Mesodermal cell (in vitro differentiated cells): ENCODE measurements at regions not wholly inside any gene's neighbourhood (a gene's known extent, or its start where the extent isn't known, plus 50 kb on each side); places are given as distances from the start of the nearest gene placed in this dataset.
"Not testable (repeated sequence)": the region's sequence is repeated elsewhere in the genome, so short reads cannot be mapped to it uniquely, and the experiment has no call there.

Source experiments
- H3K27ac ChIP-seq: 2 replicates; pipeline ENCODE4 v1.7.0; 2013; ENCODE audit warnings: mild to moderate bottlenecking, low read depth, low read length, moderate library complexity; ENCODE audit not compliant: severe bottlenecking
- H3K36me3 ChIP-seq: 2 replicates; pipeline ENCODE4 v1.7.1; 2013; ENCODE audit warnings: mild to moderate bottlenecking, low read length, moderate library complexity; ENCODE audit not compliant: control insufficient read depth, insufficient read depth
- H3K4me1 ChIP-seq: one replicate; pipeline ENCODE4 v1.7.1; 2013; ENCODE audit warnings: mild to moderate bottlenecking, low read length; ENCODE audit not compliant: insufficient read depth, control insufficient read depth, poor library complexity, severe bottlenecking
- H3K4me3 ChIP-seq: 2 replicates; pipeline ENCODE4 v1.7.0; 2013; ENCODE audit warnings: low read length, control low read depth, mild to moderate bottlenecking; ENCODE audit not compliant: insufficient read depth, poor library complexity, severe bottlenecking; ENCODE audit errors: extremely low read depth
- H3K9me3 ChIP-seq: 2 replicates; pipeline ENCODE4 v1.7.1; 2013; ENCODE audit warnings: mild to moderate bottlenecking, low read length, moderate library complexity; ENCODE audit not compliant: control insufficient read depth
- WGBS, 2 experiments: methylation state at CpG; one replicate each; pipeline ENCODE4 v1.1.5; 2013; ENCODE audit warnings: missing lambda C conversion rate in 2 of 2; ENCODE audit not compliant: insufficient coverage in 2 of 2; 5-methylcytosine and 5-hydroxymethylcytosine counted together

DNA sequence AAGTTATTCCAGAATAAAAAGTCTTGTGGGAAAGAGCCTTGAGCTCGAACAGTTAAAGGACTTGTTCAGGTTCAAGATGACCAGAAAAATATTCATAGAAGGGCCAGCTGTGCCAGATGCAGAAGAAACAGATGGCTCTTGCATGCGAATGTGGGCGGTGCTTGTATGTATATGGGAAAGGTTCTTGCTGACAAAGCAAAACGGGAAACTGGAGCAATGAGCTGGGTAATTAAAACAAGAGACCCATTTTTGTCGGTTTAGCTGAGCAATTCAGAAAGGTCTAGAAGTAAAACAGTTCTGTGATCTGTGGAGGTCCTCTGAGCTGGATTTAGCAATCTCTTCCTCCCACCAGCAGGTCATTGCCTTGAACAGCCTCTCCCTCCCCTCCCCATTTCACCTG lies 107.2 kb upstream of the MARK1 start:
- 65 to 66% methylated on average over 4 to 5 of the region's 5 CpGs for WGBS, 2 experiments

DNA sequence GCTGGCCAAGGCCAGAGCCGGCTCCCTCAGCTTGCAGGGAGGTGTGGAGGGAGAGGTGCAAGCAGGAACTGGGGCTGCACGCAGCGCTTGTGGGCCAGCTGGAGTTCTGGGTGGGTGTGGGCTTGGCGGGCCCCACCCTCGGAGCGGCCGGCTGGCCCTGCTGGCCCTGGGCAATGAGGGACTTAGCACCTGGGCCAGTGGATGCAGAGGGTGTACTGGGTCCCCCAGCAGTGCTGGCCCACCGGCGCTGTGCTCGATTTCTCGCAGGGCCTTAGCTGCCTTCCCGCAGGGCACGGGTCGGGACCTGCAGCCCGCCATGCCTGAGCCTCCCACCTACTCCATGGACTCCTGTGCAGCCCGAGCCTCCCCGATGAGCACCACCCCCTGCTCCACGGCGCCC lies 115.6 kb upstream of the MARK1 start:
- H3K36me3 ChIP-seq, H3K27ac ChIP-seq, H3K4me3 ChIP-seq, H3K9me3 ChIP-seq: not testable (repeated sequence)
- 82 to 94% methylated on average over 7 to 14 of the region's 19 CpGs for WGBS, 2 experiments
- peaks cover 14% of the 10 kb centered on the region for H3K4me1 ChIP-seq

More for the DNA sequence above, 107.2 kb upstream of the MARK1 start:
- H3K36me3 ChIP-seq, result no peaks in the 10 kb centered on the region
- H3K9me3 ChIP-seq, result no peaks in the 10 kb centered on the region
- no peaks in the 10 kb centered on the region for H3K4me1 ChIP-seq
- no peak overlapping the region for H3K27ac ChIP-seq
- no peak overlapping the region for H3K4me3 ChIP-seq

DNA sequence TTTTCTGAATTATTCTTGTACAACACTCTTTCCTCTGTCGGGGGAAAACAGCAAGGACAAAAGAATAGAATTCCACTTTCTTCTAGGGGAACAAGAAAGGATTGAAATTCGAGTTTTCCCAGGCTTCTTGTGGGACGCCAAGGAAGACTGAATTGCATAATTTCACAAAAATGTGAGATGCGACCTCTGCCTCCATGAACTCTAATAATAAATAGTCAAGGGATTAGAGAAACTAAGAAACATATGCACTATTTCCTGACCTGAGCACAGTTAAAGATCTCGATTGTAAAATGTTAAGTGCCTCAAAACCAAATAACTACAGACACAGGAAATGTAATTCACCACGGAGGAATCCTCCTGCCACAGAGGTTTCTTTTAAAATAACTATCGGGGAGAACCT lies 117.3 kb upstream of the MARK1 start:
- Histone ChIP-seq H3K27ac (peak overlapping the region; percentile 49), H3K4me3 (no peak overlapping the region), H3K4me1 (peaks cover 14% of the 10 kb centered on the region), H3K9me3 (no peaks in the 10 kb centered on the region), H3K36me3 (no peaks in the 10 kb centered on the region)
- WGBS, 2 experiments, result 20 to 54% methylated on average over 1 to 4 of the region's 7 CpGs

DNA sequence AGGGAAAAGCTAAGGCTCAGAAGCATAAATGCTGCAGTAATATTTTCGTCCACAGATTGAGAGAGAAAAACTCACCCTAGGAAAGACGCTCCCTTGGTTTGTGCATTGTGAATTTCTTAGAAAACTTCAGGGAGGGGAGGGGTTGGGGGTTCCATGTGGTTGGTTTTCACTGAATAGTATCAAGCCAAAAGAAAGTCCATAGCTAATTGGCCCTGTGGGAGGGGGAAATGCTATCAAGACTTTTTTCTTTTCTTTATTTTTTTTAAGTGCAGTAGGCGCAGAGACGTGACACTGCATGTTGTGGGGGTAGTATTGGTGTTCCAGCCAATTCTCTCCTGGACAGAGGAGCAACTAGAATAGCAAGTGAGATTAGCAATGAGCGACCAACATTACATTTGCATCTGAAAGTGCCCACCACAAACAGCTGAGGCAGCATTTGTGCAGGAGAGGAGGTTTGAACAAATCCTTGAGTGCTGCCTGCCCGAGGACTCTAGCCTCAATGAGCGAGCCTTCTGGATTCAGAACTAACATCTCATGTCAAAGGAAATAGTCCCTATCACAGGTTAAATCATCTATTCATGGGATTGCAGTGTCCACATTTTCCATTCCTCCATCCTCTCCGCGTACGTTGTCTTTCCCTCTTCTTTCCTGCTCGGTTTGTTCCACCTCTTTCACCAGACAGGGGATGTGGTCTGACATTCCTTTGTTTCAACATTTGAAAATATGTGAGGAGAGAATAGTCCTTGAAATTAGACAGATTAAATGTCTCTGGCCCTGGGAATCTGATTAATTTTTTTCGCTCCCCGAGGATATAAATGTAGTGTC lies 118.0 kb upstream of the MARK1 start:
- 64 to 78% methylated on average over 7 to 10 of the region's 13 CpGs for WGBS, 2 experiments

DNA sequence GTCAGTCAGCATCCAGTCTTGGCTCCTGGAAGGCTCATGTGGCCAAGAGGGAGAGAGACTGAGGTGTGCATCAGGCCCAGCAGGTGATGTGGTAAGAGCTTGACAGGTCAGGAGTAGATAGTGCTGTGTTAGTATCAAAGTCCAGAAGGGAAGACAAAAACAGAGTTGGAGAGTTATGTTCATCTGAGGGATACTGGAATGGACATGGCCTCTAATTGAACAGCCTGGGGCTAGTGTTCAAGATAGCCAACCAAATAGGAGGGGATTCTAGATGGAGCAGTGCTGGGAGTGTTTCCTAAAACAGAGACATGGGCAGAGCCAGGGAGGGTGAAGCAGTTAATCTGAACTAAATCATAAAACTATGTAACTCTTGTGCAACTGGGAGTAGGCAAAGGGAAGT lies 120.7 kb upstream of the MARK1 start:
- no peak overlapping the region for H3K4me3 ChIP-seq
- H3K9me3 ChIP-seq, result no peaks in the 10 kb centered on the region
- no peaks in the 10 kb centered on the region for H3K36me3 ChIP-seq
- H3K27ac ChIP-seq, result no peak overlapping the region
- peaks cover 14% of the 10 kb centered on the region for H3K4me1 ChIP-seq

More for the DNA sequence above, 118.0 kb upstream of the MARK1 start:
- no peaks in the 10 kb centered on the region for H3K9me3 ChIP-seq
- H3K4me3 ChIP-seq, result no peak overlapping the region
- H3K36me3 ChIP-seq, result no peaks in the 10 kb centered on the region
- H3K27ac ChIP-seq, result peak overlapping the region; percentile 49
- peaks cover 14% of the 10 kb centered on the region for H3K4me1 ChIP-seq

DNA sequence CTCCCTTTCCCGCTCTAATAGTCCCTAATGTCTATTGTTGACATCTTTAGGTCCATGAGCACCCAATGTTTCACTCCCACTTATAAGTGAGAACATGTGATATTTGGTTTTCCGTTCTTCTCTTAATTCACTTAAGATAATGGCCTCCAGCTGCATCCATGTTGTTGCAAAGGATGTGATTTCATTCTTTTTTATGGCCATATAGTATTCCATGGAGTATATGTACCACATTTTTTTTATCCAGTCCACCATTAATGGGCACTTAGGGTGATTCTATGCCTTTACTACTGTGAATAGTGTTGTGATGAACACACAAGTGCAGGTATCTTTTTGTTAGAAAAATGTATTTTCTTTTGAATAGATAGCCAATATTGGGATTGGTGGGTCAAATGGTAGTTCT lies 126.0 kb upstream of the RAB3GAP2 start:
- no peak overlapping the region for H3K4me3 ChIP-seq
- 100% methylated on average over 1 of the region's 2 CpGs; no CpG with 5 or more reads in 1 of the 2 experiments for WGBS, 2 experiments
- no peaks in the 10 kb centered on the region for H3K36me3 ChIP-seq
- no peak overlapping the region for H3K27ac ChIP-seq
- no peaks in the 10 kb centered on the region for H3K4me1 ChIP-seq
- H3K9me3 ChIP-seq, result no peaks in the 10 kb centered on the region

DNA sequence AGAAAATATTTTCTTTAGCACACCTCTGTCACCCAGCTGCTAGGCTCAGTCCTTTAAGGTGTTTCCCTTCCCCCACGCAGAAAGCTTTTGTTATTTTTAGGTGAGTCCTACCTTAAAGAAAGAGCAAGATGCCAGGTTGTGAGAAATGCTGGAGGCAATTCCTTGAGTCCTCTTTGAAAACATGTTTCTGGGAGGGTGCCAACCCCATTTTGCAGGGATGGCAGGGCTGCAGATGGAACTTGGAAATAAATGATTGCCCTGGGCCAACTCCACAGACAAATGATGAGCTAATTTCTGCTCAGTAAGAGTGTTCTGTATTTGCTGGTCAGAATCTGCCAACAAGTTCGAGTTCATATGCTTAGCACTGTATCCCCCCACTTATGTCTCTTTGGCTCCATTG lies 119.2 kb upstream of the RAB3GAP2 start:
- H3K27ac ChIP-seq, result no peak overlapping the region
- H3K36me3 ChIP-seq, result no peaks in the 10 kb centered on the region
- no peaks in the 10 kb centered on the region for H3K4me1 ChIP-seq
- H3K9me3 ChIP-seq, result no peaks in the 10 kb centered on the region
- WGBS, 2 experiments, result 100% methylated on average over 1 of the region's 2 CpGs; no CpG with 5 or more reads in 1 of the 2 experiments
- H3K4me3 ChIP-seq, result no peak overlapping the region

DNA sequence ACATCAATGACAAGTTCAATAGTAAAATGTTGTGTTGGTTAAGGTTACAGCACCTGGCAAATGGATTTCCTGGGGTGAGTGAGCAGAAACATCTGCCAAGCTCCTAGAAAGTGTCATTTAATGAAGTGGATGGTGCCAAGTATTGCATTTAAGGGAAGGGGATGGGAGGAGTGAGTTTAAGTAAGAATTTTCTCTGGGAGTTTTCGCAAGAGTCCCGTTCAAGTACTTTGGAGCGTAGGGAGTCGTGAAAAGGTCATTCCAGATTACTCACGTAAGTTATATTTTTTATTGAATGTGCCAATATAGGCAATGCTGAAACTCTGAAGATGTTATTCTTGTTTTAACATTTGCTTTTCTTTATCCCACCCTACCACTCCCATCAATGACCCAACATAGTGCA lies 117.4 kb upstream of the RAB3GAP2 start:
- 84 to 95% methylated on average over 4 of the region's 5 CpGs for WGBS, 2 experiments
- Histone ChIP-seq H3K9me3 (no peaks in the 10 kb centered on the region), H3K36me3 (no peaks in the 10 kb centered on the region), H3K4me3 (no peak overlapping the region), H3K4me1 (no peaks in the 10 kb centered on the region), H3K27ac (no peak overlapping the region)

DNA sequence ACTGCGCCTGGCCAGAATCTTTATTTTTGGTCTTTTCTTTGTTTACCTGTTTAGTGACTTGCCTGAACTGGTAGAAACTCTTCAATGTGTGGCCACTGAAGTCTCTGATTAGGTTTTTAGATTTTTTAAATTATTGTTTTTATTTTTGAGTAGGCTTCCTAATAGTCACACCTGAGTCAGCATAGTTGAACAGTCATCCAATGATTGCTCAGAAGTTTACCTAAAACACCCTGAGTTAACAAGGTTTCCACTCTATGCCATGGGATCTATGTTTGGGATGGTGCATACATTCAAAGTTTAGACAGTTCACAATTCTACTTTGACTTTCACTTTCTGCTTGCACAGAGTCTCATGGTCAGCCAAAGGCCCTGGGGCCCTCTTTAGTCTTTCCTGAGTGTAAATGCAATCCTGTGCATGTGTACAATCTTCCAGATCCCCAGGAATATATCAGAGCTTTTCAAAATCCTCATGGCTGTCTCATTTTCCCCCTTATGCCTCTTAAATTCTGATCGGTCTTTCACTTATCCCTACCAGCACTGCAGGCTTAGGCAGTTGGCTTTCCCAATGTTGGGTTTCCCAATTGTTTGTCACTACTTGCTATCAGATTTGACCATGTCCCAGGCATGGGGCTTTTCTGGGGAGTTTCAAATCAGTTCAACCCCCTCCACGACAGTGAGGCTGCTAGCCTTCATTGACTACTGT lies 114.4 kb upstream of the RAB3GAP2 start:
- Histone ChIP-seq H3K27ac (no peak overlapping the region), H3K36me3 (no peaks in the 10 kb centered on the region), H3K4me3 (no peak overlapping the region), H3K4me1 (no peaks in the 10 kb centered on the region), H3K9me3 (no peaks in the 10 kb centered on the region)
- WGBS, 2 experiments, result 38 to 73% methylated on average over 1 to 2 of the region's 3 CpGs

DNA sequence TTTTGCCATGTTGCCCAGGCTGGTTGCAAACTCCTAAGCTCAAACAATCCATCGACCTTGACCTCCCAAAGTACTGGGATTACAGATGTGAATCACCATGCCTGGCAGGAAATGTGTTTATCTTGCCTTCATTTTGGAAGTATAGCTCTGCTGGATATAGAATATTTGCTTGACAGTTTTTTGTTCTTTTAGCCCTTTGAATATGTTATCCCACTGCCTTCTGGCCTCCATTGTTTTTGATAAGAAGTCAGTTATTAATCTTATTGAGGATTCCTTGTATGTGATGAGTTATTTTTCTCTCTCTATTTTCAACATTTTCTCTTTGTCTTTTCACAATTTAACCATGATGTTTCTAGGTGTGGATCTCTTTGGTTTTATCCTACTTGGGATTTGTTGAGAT lies 112.9 kb upstream of the RAB3GAP2 start:
- H3K9me3 ChIP-seq, result no peaks in the 10 kb centered on the region
- H3K36me3 ChIP-seq, result no peaks in the 10 kb centered on the region

DNA sequence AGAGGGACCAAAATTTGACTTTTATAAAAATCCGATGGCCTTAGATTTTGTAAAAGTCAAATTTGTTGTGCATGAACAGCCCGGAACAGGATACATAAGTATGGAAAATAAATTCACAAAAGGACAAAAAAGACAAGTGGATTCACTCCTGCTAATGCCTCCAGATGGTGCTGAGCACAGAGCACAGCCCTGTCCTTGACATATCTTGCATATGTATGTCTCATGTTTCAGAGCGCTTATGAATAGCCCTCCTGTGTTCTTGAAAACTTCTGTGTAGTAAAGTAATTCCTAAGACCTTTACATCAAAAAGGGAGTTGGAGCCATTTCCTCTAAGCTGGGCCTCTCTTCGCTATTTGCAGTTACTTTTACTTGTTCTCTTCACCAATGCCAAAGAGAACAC lies 110.7 kb upstream of the RAB3GAP2 start:
- Histone ChIP-seq H3K9me3 (no peaks in the 10 kb centered on the region), H3K4me3 (no peak overlapping the region)
- WGBS, 2 experiments, result 79% methylated on average over 2 to 4 of the region's 4 CpGs

More for the DNA sequence above, 112.9 kb upstream of the RAB3GAP2 start:
- no peak overlapping the region for H3K27ac ChIP-seq
- 100% methylated on average over 1 of the region's 1 CpG; no CpG with 5 or more reads in 1 of the 2 experiments for WGBS, 2 experiments
- no peak overlapping the region for H3K4me3 ChIP-seq
- no peaks in the 10 kb centered on the region for H3K4me1 ChIP-seq

More for the DNA sequence above, 110.7 kb upstream of the RAB3GAP2 start:
- Histone ChIP-seq H3K4me1 (no peaks in the 10 kb centered on the region), H3K36me3 (no peaks in the 10 kb centered on the region), H3K27ac (no peak overlapping the region)
